ENCODE measurements at regions not wholly inside any gene's neighbourhood (a gene's known extent, or its start where the extent isn't known, plus 50 kb on each side); places are given as distances from the start of the nearest gene placed in this dataset.

GRCh38 chr11:28837599-28837998 lies 729.4 kb downstream of the METTL15 start:
- H3K36me3 Mint-ChIP-seq (ENCODE audit: low read depth, unreplicated experiment): no peaks in the 10 kb centered on the region
- DNase-seq (ENCODE audit: low spot score): no peak
- no peaks in the 10 kb centered on the region for H3K27me3 Mint-ChIP-seq (ENCODE audit: unreplicated experiment)
- H3K9me3 Mint-ChIP-seq (ENCODE audit: unreplicated experiment): no peaks in the 10 kb centered on the region
- peaks cover 19% of the 10 kb centered on the region for H3K4me1 Mint-ChIP-seq (ENCODE audit: unreplicated experiment)
- no peak overlapping the region for H3K27ac Mint-ChIP-seq (ENCODE audit: unreplicated experiment)
- TF ChIP-seq, protein P1, sequence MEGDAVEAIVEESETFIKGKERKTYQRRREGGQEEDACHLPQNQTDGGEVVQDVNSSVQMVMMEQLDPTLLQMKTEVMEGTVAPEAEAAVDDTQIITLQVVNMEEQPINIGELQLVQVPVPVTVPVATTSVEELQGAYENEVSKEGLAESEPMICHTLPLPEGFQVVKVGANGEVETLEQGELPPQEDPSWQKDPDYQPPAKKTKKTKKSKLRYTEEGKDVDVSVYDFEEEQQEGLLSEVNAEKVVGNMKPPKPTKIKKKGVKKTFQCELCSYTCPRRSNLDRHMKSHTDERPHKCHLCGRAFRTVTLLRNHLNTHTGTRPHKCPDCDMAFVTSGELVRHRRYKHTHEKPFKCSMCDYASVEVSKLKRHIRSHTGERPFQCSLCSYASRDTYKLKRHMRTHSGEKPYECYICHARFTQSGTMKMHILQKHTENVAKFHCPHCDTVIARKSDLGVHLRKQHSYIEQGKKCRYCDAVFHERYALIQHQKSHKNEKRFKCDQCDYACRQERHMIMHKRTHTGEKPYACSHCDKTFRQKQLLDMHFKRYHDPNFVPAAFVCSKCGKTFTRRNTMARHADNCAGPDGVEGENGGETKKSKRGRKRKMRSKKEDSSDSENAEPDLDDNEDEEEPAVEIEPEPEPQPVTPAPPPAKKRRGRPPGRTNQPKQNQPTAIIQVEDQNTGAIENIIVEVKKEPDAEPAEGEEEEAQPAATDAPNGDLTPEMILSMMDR (IDR thresholded peaks at IDR 0.05; ENCODE audit: unreplicated experiment): no peak
- H3K4me3 Mint-ChIP-seq (ENCODE audit: unreplicated experiment): no peak overlapping the region

DNA sequence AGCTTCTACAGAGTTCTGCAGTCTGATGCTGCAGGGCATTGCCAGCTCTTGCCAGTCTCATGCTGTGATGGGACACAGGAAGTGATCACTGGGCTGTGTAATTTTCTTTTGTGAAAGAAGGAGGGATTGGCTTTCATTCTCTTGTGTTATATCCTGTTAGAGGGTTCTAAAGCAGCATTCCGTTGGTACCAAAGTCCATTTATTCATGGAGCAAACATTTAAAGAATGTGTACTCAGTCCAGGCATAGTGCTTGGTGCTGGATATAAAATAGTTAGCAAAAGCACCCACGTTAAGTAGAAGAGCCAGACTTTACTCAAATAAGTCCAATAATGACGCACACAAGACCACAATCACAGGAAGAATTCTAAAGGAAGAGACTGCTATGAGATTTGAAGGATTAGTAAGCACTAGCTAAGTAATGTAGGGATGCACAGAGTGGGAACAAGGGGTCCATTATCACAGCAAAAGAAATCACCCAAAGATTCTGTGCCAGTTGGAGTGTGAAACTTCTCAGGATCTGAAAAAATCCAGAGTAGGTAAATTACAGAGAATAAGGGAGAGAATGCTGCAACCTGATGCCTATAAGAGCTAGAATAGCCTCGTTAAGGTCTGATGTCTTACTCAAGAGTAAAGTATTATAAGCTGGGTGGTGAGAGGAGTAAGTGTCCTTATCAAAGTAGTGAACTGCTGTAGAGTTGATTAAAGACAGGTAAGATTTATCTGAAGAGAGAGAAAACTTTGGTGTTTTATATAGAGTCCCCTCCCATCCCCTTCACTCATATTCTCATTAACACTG lies 728.3 kb downstream of the METTL15 start:
- Mint-ChIP-seq H3K4me3 (ENCODE audit: unreplicated experiment) (no peak overlapping the region), H3K27me3 (ENCODE audit: unreplicated experiment) (no peaks in the 10 kb centered on the region), H3K27ac (ENCODE audit: unreplicated experiment) (no peak overlapping the region), H3K4me1 (ENCODE audit: unreplicated experiment) (peaks cover 19% of the 10 kb centered on the region), H3K36me3 (ENCODE audit: low read depth, unreplicated experiment) (no peaks in the 10 kb centered on the region), H3K9me3 (ENCODE audit: unreplicated experiment) (no peaks in the 10 kb centered on the region)
- TF ChIP-seq, protein P1 (IDR thresholded peaks at IDR 0.05; ENCODE audit: unreplicated experiment): no peak
- DNase-seq (ENCODE audit: low spot score): no peak

DNA sequence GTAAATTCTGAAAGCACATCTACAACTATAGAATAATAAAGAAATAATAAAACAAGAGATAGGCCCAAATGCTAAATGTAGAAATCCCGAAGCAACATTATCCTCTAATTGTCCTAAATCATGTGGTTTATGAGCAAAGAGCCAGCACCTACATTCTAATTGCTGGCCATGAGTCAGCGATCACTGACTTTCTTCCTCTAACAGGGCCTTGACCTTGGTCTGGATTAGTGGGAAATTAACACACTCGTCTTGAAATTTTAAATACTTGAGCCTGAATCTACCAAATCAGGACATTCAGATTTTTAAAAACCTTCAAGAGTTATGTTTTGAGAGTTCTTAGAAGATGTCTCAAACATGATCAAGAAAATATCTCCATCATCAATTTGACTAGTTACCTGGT lies 727.6 kb downstream of the METTL15 start:
- TF ChIP-seq, protein P1 (IDR thresholded peaks at IDR 0.05; ENCODE audit: unreplicated experiment): no peak
- no peaks in the 10 kb centered on the region for H3K36me3 Mint-ChIP-seq (ENCODE audit: low read depth, unreplicated experiment)
- no peak overlapping the region for H3K4me3 Mint-ChIP-seq (ENCODE audit: unreplicated experiment)
- no peaks in the 10 kb centered on the region for H3K27me3 Mint-ChIP-seq (ENCODE audit: unreplicated experiment)
- H3K9me3 Mint-ChIP-seq (ENCODE audit: unreplicated experiment): no peaks in the 10 kb centered on the region
- DNase-seq (ENCODE audit: low spot score): no peak
- H3K4me1 Mint-ChIP-seq (ENCODE audit: unreplicated experiment): peaks cover 19% of the 10 kb centered on the region
- H3K27ac Mint-ChIP-seq (ENCODE audit: unreplicated experiment): no peak overlapping the region

DNA sequence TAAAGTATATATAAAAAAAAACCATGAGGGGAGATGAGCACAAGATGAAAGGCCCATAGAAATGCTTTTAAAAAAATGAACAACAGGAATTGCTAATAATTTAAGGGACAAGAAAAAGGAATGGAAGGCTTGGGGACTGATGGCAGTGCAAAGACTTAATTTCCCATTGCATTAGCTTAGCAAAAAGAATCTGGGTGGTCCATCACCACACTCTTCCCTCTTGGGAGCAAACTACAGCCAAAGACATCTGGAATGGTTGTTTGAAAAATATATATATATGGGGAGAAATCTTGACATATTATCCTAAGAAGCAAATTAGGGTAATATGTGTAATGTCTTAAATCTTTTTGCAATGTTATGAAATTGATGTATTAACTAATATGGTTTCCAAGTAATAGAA lies 727.1 kb downstream of the METTL15 start:
- Mint-ChIP-seq H3K4me3 (ENCODE audit: unreplicated experiment) (no peak overlapping the region), H3K9me3 (ENCODE audit: unreplicated experiment) (no peaks in the 10 kb centered on the region), H3K36me3 (ENCODE audit: low read depth, unreplicated experiment) (no peaks in the 10 kb centered on the region), H3K27me3 (ENCODE audit: unreplicated experiment) (no peaks in the 10 kb centered on the region), H3K4me1 (ENCODE audit: unreplicated experiment) (peaks cover 19% of the 10 kb centered on the region), H3K27ac (ENCODE audit: unreplicated experiment) (no peak overlapping the region)
- TF ChIP-seq, protein P1 (IDR thresholded peaks at IDR 0.05; ENCODE audit: unreplicated experiment): no peak
- no peak for DNase-seq (ENCODE audit: low spot score)

GRCh38 chr11:28834877-28835276 lies 726.7 kb downstream of the METTL15 start:
- no peak for DNase-seq (ENCODE audit: low spot score)
- Mint-ChIP-seq H3K4me1 (ENCODE audit: unreplicated experiment) (peaks cover 19% of the 10 kb centered on the region), H3K36me3 (ENCODE audit: low read depth, unreplicated experiment) (no peaks in the 10 kb centered on the region), H3K27ac (ENCODE audit: unreplicated experiment) (no peak overlapping the region), H3K9me3 (ENCODE audit: unreplicated experiment) (no peaks in the 10 kb centered on the region), H3K4me3 (ENCODE audit: unreplicated experiment) (no peak overlapping the region), H3K27me3 (ENCODE audit: unreplicated experiment) (no peaks in the 10 kb centered on the region)
- TF ChIP-seq, protein P1 (IDR thresholded peaks at IDR 0.05; ENCODE audit: unreplicated experiment): no peak

Measured in endothelial cell (in vitro differentiated cells).